ENCODE measurements at regions not wholly inside any gene's neighbourhood (a gene's known extent, or its start where the extent isn't known, plus 50 kb on each side); places are given as distances from the start of the nearest gene placed in this dataset.

DNA sequence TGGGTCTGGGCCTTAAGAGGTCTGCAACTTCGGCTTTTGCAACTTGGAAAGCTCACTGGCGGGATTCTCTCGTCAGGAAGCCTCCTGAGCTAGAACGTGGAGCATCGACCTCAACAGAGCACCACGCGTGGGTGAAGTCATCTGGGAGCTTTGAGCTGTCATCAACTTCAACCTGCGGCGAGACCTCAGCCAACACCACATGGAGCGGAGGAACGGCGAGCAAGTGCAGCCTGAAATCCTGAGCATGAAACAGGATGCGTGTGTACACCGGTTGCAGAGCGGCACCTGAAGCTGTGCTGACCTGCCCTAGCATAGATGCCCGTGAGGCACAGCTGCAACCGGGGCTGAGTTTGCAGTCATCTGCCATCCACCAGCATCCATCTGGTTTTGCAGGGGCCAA, 295.7 kb upstream of the SHH start:
- TF ChIP-seq EZH2 (IDR thresholded peaks at IDR 0.05; ENCODE audit: insufficient read depth, poor library complexity, severe bottlenecking) = no peak
- no peak for TF ChIP-seq EZH2phosphoT487 (IDR thresholded peaks at IDR 0.05; ENCODE audit: insufficient read depth, low read depth)

Data from GM23248 (cell line).